Karpas-422 (cell line): ENCODE measurements at regions not wholly inside any gene's neighbourhood (a gene's known extent, or its start where the extent isn't known, plus 50 kb on each side); places are given as distances from the start of the nearest gene placed in this dataset.

Experiments
- DNase-seq: peaks from one replicate; pipeline ENCODE4 v3.0.0-alpha.2; 2015
- H2AFZ ChIP-seq: fragments of 200-600 bp; sonication (generic); 2 replicates; pipeline ENCODE4 v1.6.1; 2014; ENCODE audit warnings: antibody characterized with exemption, low read length, mixed read lengths
- H3K27ac ChIP-seq: fragments of 200-600 bp; sonication (generic); 2 replicates; pipeline ENCODE4 v1.5.1; 2014; ENCODE audit warnings: mild to moderate bottlenecking, low read length, moderate library complexity
- H3K27me3 ChIP-seq: fragments of 200-600 bp; sonication (generic); 2 replicates; pipeline ENCODE4 v1.6.1; 2014; ENCODE audit warnings: low read length, mixed read lengths
- H3K36me3 ChIP-seq: fragments of 200-600 bp; sonication (generic); 2 replicates; pipeline ENCODE4 v1.6.1; 2014; ENCODE audit warnings: low read length, mixed read lengths; ENCODE audit not compliant: insufficient read depth
- H3K4me1 ChIP-seq: fragments of 200-600 bp; sonication (generic); 2 replicates; pipeline ENCODE4 v1.6.1; 2014; ENCODE audit warnings: mild to moderate bottlenecking, low read length, mixed read lengths
- H3K4me2 ChIP-seq: fragments of 200-600 bp; sonication (generic); 2 replicates; pipeline ENCODE4 v1.6.1; 2014; ENCODE audit warnings: low read length, low read depth, mild to moderate bottlenecking; ENCODE audit not compliant: poor library complexity, severe bottlenecking
- H3K4me3 ChIP-seq: fragments of 200-600 bp; sonication (generic); 2 replicates; pipeline ENCODE4 v1.5.1; 2014; ENCODE audit warnings: mild to moderate bottlenecking, antibody characterized with exemption, low read length, mixed read lengths
- H3K79me2 ChIP-seq: fragments of 200-600 bp; sonication (generic); 2 replicates; pipeline ENCODE4 v1.6.1; 2014; ENCODE audit warnings: mild to moderate bottlenecking, low read length, mixed read lengths
- H3K9ac ChIP-seq: fragments of 200-600 bp; sonication (generic); 2 replicates; pipeline ENCODE4 v1.6.0; 2014; ENCODE audit warnings: low read length
- H3K9me2 ChIP-seq: fragments of 200-600 bp; sonication (generic), shearing (Covaris generic); replicated peaks from 2 replicates; pipeline ENCODE4 v1.6.0; 2014; ENCODE audit warnings: mild to moderate bottlenecking, low read length, moderate library complexity; ENCODE audit not compliant: insufficient read depth
- H3K9me3 ChIP-seq: fragments of 300-700, 200-600 bp; sonication (generic); 2 replicates; pipeline ENCODE4 v1.6.1; 2014; ENCODE audit warnings: low read length, mixed read lengths
- H4K20me1 ChIP-seq: fragments of 200-600 bp; sonication (generic); 2 replicates; pipeline ENCODE4 v1.6.1; 2014; ENCODE audit warnings: mild to moderate bottlenecking, antibody characterized with exemption, low read length, low read depth; ENCODE audit not compliant: insufficient read depth

DNA sequence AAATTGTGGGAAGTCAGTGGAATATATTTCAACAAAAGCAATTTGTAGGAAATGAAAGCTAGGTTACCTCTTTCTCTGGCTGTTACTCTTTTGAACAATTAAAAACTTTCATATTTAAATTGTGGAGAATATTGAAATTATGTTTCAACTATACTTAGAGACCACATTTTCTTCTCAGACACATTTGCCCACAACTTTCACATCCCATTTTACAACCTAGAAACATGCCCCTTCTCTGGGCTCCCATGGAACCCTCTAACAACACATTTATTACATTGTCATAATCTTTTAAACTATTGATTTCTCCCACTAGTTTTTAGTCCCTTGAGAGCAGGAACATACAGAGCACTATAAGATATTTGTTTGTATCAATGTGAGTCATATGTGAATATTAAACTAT, 211.7 kb upstream of the TTC14 start:
- no peak overlapping the region for H3K27ac ChIP-seq
- DNase-seq, result no peak
- H3K9me2 ChIP-seq, result no peaks in the 10 kb centered on the region
- H3K27me3 ChIP-seq, result no peaks in the 10 kb centered on the region
- H2AFZ ChIP-seq, result no peak overlapping the region
- H4K20me1 ChIP-seq, result no peaks in the 10 kb centered on the region
- no peak overlapping the region for H3K9ac ChIP-seq
- no peaks in the 10 kb centered on the region for H3K79me2 ChIP-seq
- H3K9me3 ChIP-seq, result no peaks in the 10 kb centered on the region
- no peak overlapping the region for H3K4me2 ChIP-seq
- H3K36me3 ChIP-seq, result no peaks in the 10 kb centered on the region
- H3K4me1 ChIP-seq, result peaks cover 5% of the 10 kb centered on the region
- no peak overlapping the region for H3K4me3 ChIP-seq

DNA sequence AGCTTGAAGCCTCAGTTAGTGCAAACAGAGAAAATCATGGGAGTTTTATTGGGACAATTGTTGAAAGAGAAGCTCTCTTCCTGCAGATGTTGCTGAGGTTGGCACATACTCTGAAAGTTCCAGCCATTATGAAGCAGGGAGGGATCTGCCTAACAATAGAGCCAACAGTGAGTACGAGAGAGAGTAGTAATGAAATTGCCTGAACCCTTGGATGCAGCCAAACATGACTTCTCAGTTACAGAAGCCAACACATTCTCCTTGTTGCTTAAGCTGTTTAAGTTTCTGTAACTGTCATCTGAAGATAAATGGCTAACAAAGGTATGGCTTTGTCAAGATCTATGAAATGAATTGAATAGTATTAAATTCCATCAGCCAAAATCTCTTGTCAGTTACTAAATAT, 211.0 kb upstream of the TTC14 start:
- Histone ChIP-seq H3K9ac (no peak overlapping the region), H3K9me2 (no peaks in the 10 kb centered on the region), H4K20me1 (no peaks in the 10 kb centered on the region), H3K4me1 (no peaks in the 10 kb centered on the region), H3K27ac (no peak overlapping the region), H3K9me3 (no peaks in the 10 kb centered on the region), H3K27me3 (no peaks in the 10 kb centered on the region), H2AFZ (no peak overlapping the region), H3K36me3 (no peaks in the 10 kb centered on the region), H3K4me2 (no peak overlapping the region), H3K4me3 (no peak overlapping the region), H3K79me2 (no peaks in the 10 kb centered on the region)
- no peak for DNase-seq

DNA sequence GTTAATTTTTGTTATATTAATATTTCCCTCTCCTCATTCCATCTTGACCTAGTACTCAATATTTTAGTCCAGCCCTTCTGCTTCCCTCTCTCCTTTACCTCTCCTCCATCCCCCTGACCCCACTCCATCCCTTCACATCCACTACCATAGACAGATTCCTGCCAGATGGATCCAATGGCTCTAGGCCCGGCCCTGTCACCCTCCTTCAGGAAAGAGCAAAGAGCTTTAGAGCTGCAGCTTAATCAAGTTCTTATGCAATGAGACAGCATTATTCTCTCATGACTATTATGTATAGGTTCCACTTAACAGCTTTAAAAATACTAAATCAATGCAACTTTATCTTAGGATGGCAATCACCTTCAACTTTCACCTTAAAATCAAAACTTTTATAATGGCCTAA, 200.7 kb upstream of the TTC14 start:
- H3K27me3 ChIP-seq, result no peaks in the 10 kb centered on the region
- no peaks in the 10 kb centered on the region for H3K36me3 ChIP-seq
- no peaks in the 10 kb centered on the region for H3K4me1 ChIP-seq
- H3K9me3 ChIP-seq, result no peaks in the 10 kb centered on the region
- no peaks in the 10 kb centered on the region for H3K79me2 ChIP-seq
- no peak overlapping the region for H2AFZ ChIP-seq
- no peaks in the 10 kb centered on the region for H3K9me2 ChIP-seq
- no peak overlapping the region for H3K4me2 ChIP-seq
- no peak for DNase-seq
- H3K27ac ChIP-seq, result no peak overlapping the region
- no peak overlapping the region for H3K9ac ChIP-seq
- H4K20me1 ChIP-seq, result no peaks in the 10 kb centered on the region
- no peak overlapping the region for H3K4me3 ChIP-seq

DNA sequence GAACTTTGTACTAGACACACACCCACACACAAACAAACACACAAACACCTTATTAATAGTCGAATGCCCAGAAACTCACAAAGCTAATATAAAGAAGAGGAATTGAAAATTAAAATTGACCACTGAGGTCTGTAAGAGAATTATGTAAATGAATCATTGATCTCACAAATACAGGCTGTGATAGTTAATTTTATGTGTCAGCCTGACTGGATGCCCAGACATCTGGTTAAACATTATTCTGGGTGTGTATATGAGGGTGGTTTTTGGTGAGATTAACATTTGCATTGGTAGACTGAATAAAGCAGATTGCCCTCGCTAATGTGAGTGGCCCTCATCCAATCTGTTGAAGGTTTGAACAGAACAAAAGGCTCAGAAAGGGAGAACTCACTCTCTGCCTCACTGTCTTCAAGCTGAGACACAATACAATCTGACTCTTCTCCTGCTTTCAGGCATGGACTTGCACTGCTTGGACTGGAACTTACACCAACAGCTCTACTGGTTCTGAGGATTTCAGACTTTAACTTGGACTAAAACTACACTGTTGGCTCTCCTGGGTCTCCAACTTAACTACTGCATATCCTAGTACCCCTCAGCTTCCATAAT, 199.4 kb upstream of the TTC14 start:
- no peaks in the 10 kb centered on the region for H3K4me1 ChIP-seq
- H3K9ac ChIP-seq, result no peak overlapping the region
- no peaks in the 10 kb centered on the region for H3K9me2 ChIP-seq
- no peaks in the 10 kb centered on the region for H3K36me3 ChIP-seq
- H3K4me2 ChIP-seq, result no peak overlapping the region
- no peaks in the 10 kb centered on the region for H3K27me3 ChIP-seq
- no peaks in the 10 kb centered on the region for H4K20me1 ChIP-seq
- H3K9me3 ChIP-seq, result no peaks in the 10 kb centered on the region
- DNase-seq, result no peak
- no peak overlapping the region for H2AFZ ChIP-seq
- H3K79me2 ChIP-seq, result no peaks in the 10 kb centered on the region
- no peak overlapping the region for H3K4me3 ChIP-seq
- H3K27ac ChIP-seq, result no peak overlapping the region

DNA sequence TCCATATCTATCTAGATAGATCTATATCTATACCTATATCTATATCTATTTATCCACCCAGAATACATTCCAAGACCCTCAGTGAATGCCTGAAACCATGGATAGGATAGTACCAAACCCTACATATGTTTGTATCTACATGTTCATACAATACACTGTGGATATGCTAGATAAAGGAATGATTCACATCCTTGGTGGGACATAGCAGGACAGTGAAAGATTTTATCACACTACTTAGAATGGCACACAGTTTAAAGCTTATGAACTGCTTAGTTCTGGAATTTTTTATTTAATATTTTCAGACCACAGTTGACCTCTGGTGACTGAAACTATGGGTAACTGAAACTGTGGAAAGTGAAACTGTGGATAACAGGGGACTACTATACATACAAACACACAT, 198.8 kb upstream of the TTC14 start:
- Histone ChIP-seq H3K4me2 (no peak overlapping the region), H2AFZ (no peak overlapping the region), H3K36me3 (no peaks in the 10 kb centered on the region), H3K9ac (no peak overlapping the region), H3K4me1 (no peaks in the 10 kb centered on the region), H3K27me3 (no peaks in the 10 kb centered on the region), H3K79me2 (no peaks in the 10 kb centered on the region), H3K4me3 (no peak overlapping the region), H3K9me2 (no peaks in the 10 kb centered on the region), H3K27ac (no peak overlapping the region), H3K9me3 (no peaks in the 10 kb centered on the region), H4K20me1 (no peaks in the 10 kb centered on the region)
- DNase-seq, result no peak

DNA sequence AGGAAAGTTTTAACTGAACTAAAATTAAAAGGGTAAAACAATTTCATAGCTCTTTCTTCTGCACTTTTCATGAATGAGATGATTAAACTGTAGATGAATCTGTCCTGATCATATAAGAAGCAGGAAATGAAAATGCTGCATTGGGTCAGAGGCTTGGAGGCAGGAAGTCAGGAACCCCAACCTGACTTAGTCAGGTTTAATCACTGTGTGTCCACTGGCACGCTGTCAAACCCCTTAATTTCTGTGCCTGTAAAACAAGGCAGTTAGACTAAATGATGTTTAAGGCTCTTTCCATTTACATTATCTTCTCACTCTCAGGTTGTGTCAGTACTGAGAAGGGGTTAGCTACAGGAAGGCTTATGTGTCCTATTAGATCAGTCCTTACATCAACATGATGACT, 193.3 kb upstream of the TTC14 start:
- no peak overlapping the region for H3K4me3 ChIP-seq
- H4K20me1 ChIP-seq, result no peaks in the 10 kb centered on the region
- H3K36me3 ChIP-seq, result no peaks in the 10 kb centered on the region
- H3K9ac ChIP-seq, result no peak overlapping the region
- H3K27me3 ChIP-seq, result no peaks in the 10 kb centered on the region
- H3K9me2 ChIP-seq, result no peaks in the 10 kb centered on the region
- H3K9me3 ChIP-seq, result no peaks in the 10 kb centered on the region
- H2AFZ ChIP-seq, result no peak overlapping the region
- no peak for DNase-seq
- no peaks in the 10 kb centered on the region for H3K79me2 ChIP-seq
- H3K27ac ChIP-seq, result no peak overlapping the region
- H3K4me2 ChIP-seq, result no peak overlapping the region
- H3K4me1 ChIP-seq, result no peaks in the 10 kb centered on the region

DNA sequence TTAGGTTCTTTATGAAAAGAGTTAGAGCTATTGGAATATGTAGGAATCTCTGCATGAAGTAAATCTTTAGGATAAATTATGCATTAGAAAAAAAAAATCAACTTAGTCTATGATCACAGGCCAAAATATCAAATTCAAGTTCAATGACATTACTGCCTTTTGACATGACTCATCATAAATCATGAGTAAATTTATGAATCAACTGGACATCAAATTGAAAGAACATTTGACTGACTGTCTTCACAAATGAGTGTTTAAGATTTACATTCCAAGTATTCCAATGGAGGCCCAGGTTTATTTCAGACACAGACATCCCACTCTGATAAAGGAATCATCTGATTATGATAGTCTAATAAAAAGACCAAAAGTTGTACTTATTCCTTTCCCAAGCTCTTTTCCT, 192.8 kb upstream of the TTC14 start:
- H3K9me3 ChIP-seq, result no peaks in the 10 kb centered on the region
- H3K36me3 ChIP-seq, result no peaks in the 10 kb centered on the region
- no peak overlapping the region for H3K4me2 ChIP-seq
- no peak overlapping the region for H3K4me3 ChIP-seq
- no peak for DNase-seq
- no peak overlapping the region for H3K9ac ChIP-seq
- H3K27ac ChIP-seq, result no peak overlapping the region
- no peaks in the 10 kb centered on the region for H3K27me3 ChIP-seq
- no peaks in the 10 kb centered on the region for H3K9me2 ChIP-seq
- H4K20me1 ChIP-seq, result no peaks in the 10 kb centered on the region
- no peaks in the 10 kb centered on the region for H3K79me2 ChIP-seq
- H2AFZ ChIP-seq, result no peak overlapping the region
- H3K4me1 ChIP-seq, result no peaks in the 10 kb centered on the region

DNA sequence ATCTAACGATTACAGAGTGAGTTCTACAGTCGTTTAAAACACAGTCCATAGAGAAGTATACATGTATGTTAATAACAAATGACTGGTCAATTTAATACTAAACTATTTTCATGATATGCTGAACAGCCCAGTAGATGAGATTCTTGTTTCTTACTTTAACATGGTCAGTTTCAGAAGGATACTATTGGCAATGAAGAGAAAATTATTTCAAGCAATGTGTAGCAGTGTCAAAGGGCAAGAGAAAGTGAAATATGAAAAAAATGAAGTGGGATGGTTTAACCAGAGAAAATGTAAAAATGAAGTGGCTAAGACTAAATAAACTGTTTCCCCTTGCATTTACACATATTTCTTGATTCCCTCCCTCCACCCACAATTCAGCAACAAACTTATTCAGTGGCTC, 192.1 kb upstream of the TTC14 start:
- Histone ChIP-seq H3K4me2 (no peak overlapping the region), H4K20me1 (no peaks in the 10 kb centered on the region), H3K79me2 (no peaks in the 10 kb centered on the region), H3K9ac (no peak overlapping the region), H3K4me1 (no peaks in the 10 kb centered on the region), H3K9me3 (no peaks in the 10 kb centered on the region), H3K27me3 (no peaks in the 10 kb centered on the region), H3K4me3 (no peak overlapping the region), H3K36me3 (no peaks in the 10 kb centered on the region), H3K27ac (no peak overlapping the region), H2AFZ (no peak overlapping the region), H3K9me2 (no peaks in the 10 kb centered on the region)
- no peak for DNase-seq

DNA sequence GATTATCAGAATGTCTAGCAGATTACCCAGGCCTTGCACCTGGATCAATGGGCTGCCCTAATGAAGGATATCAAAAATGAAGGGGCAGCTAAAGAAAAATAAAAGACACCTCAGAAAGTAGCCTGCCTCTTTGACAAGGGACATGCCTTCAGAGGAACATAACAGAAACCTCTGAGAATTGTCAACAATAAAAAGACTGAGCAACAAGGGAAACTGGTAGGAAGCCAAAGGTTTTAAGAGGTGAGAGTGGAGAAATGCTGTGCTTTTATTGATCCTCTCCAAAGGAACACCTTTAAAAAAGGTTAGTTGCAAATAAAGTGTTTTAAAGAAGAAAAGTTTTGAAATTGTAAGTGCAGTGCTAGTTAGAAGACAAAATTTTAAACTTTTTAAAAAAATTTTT, 187.8 kb upstream of the TTC14 start:
- no peak for DNase-seq
- no peaks in the 10 kb centered on the region for H3K27me3 ChIP-seq
- H3K9me2 ChIP-seq, result no peaks in the 10 kb centered on the region
- H3K4me2 ChIP-seq, result no peak overlapping the region
- H3K4me1 ChIP-seq, result no peaks in the 10 kb centered on the region
- H3K9me3 ChIP-seq, result no peaks in the 10 kb centered on the region
- no peak overlapping the region for H3K9ac ChIP-seq
- no peaks in the 10 kb centered on the region for H3K36me3 ChIP-seq
- H3K4me3 ChIP-seq, result no peak overlapping the region
- H2AFZ ChIP-seq, result no peak overlapping the region
- no peaks in the 10 kb centered on the region for H3K79me2 ChIP-seq
- no peaks in the 10 kb centered on the region for H4K20me1 ChIP-seq
- no peak overlapping the region for H3K27ac ChIP-seq
